ENCODE measurements at regions not wholly inside any gene's neighbourhood (a gene's known extent, or its start where the extent isn't known, plus 50 kb on each side); places are given as distances from the start of the nearest gene placed in this dataset.
A peak's percentile ranks its signal among the peaks of the same experiment; 100 is the strongest.

DNA sequence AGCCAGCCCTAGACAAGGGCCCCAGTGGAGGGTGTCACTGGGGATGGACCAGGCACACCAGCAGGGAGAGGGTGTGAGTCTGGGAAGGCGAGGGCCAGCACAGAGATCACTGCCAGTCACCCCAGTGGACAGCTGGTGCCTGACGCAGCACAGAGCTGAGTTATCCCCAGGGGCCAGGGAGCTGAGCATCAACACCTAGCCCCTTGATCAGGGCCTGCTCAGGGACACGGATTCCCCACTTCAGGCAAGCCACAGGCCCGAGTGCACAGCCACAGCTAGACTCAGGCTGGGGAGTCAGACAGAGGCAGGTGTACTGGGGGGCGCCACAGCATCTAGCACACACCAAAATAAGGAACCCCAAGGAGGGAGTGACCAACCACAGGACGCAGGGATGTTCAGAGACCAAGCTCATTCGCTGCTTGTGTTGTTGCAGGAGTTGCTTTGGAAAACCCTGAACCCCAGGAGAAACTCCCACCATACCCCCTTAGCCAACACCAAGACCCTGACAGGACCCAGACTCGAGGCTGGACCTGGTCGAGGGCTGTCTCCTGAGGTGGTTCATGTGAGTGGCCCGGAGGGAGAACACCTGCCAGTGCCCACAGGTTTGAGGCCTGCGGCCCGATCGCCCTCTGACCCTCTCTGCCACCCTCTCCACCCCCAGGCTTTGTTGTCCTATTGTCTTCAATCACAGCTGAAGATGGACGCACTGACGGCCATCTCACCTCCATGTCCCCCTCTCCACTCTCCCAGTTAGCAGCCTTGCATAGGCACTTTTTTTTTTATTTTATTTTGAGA is 146.8 kb downstream of the TPRA1 start:
- no peak for TF ChIP-seq POLR2A (IDR thresholded peaks at IDR 0.05)
- TF ChIP-seq, protein P1, sequence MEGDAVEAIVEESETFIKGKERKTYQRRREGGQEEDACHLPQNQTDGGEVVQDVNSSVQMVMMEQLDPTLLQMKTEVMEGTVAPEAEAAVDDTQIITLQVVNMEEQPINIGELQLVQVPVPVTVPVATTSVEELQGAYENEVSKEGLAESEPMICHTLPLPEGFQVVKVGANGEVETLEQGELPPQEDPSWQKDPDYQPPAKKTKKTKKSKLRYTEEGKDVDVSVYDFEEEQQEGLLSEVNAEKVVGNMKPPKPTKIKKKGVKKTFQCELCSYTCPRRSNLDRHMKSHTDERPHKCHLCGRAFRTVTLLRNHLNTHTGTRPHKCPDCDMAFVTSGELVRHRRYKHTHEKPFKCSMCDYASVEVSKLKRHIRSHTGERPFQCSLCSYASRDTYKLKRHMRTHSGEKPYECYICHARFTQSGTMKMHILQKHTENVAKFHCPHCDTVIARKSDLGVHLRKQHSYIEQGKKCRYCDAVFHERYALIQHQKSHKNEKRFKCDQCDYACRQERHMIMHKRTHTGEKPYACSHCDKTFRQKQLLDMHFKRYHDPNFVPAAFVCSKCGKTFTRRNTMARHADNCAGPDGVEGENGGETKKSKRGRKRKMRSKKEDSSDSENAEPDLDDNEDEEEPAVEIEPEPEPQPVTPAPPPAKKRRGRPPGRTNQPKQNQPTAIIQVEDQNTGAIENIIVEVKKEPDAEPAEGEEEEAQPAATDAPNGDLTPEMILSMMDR (IDR thresholded peaks at IDR 0.05) = no peak
- no peak for TF ChIP-seq EP300 (IDR thresholded peaks at IDR 0.05)
- no peak for TF ChIP-seq POLR2AphosphoS5 (IDR thresholded peaks at IDR 0.05)
- Histone ChIP-seq H3K4me3 (no peak overlapping the region), H3K9me3 (no peaks in the 10 kb centered on the region), H3K4me1 (no peaks in the 10 kb centered on the region), H3K36me3 (no peaks in the 10 kb centered on the region), H3K27me3 (peaks cover 0 to 14% (median 0%) of the 10 kb centered on the region in 3 donors), H3K27ac (no peak overlapping the region)
- 85 to 86% methylated on average over 15 of the region's 15 CpGs for WGBS, 2 donors
- DNase-seq = peak; percentile 44
- intact Hi-C loops (cut with DNase I) = no loop called here

- 79 to 81% methylated on average over 5 of the region's 5 CpGs for WGBS, 2 donors
- H3K27me3 ChIP-seq = peaks cover 0 to 8% (median 0%) of the 10 kb centered on the region in 3 donors
- intact Hi-C loops (cut with DNase I) = no loop called here
- H3K27ac ChIP-seq = no peak overlapping the region
- H3K36me3 ChIP-seq = no peaks in the 10 kb centered on the region
- TF ChIP-seq, protein P1 (IDR thresholded peaks at IDR 0.05) = no peak
- TF ChIP-seq POLR2A (IDR thresholded peaks at IDR 0.05) = no peak
- TF ChIP-seq EP300 (IDR thresholded peaks at IDR 0.05) = no peak
- no peak for TF ChIP-seq POLR2AphosphoS5 (IDR thresholded peaks at IDR 0.05)
- H3K4me1 ChIP-seq = no peaks in the 10 kb centered on the region
- H3K4me3 ChIP-seq = no peak overlapping the region
- DNase-seq = peak; percentile 37
- H3K9me3 ChIP-seq = no peaks in the 10 kb centered on the region
Measured at GRCh38 chr3:127442506-127442905, 148.0 kb downstream of the TPRA1 start.

- H3K4me1 ChIP-seq = no peaks in the 10 kb centered on the region
- no peak for TF ChIP-seq POLR2AphosphoS5 (IDR thresholded peaks at IDR 0.05)
- TF ChIP-seq EP300 (IDR thresholded peaks at IDR 0.05) = no peak
- no peak for TF ChIP-seq POLR2A (IDR thresholded peaks at IDR 0.05)
- TF ChIP-seq, protein P1 (IDR thresholded peaks at IDR 0.05) = no peak
- 79 to 80% methylated on average over 9 of the region's 9 CpGs for WGBS, 2 donors
- H3K9me3 ChIP-seq = no peaks in the 10 kb centered on the region
- H3K36me3 ChIP-seq = no peaks in the 10 kb centered on the region
- no peak overlapping the region for H3K4me3 ChIP-seq
- peaks cover 0 to 4% (median 0%) of the 10 kb centered on the region in 3 donors for H3K27me3 ChIP-seq
- intact Hi-C loops (cut with DNase I) = no loop called here
- no peak overlapping the region for H3K27ac ChIP-seq
- peak; percentile 25 for DNase-seq
Measured at GRCh38 chr3:127441764-127442163, 148.8 kb downstream of the TPRA1 start.

GRCh38 chr3:127440384-127440783 is 150.1 kb downstream of the TPRA1 start:
- TF ChIP-seq POLR2AphosphoS5 (IDR thresholded peaks at IDR 0.05) (no peak), EP300 (IDR thresholded peaks at IDR 0.05) (no peak), POLR2A (IDR thresholded peaks at IDR 0.05) (no peak)
- TF ChIP-seq, protein P1 (IDR thresholded peaks at IDR 0.05) = no peak
- Histone ChIP-seq H3K9me3 (no peaks in the 10 kb centered on the region), H3K4me1 (no peaks in the 10 kb centered on the region), H3K4me3 (no peak overlapping the region), H3K27me3 (no peaks in the 10 kb centered on the region), H3K27ac (no peak overlapping the region), H3K36me3 (no peaks in the 10 kb centered on the region)
- intact Hi-C loops (cut with DNase I) = no loop called here
- DNase-seq = peak; percentile 36
- WGBS, 2 donors = 91 to 92% methylated on average over 5 of the region's 5 CpGs

All from sigmoid colon (tissue), 6 donors.